Stimulated activated naive CD8-positive, alpha-beta T cell treated with anti-CD3 and anti-CD28 coated beads, Interleukin-15, Interleukin-2, amounts not matched to agents 100 U/mL and 50 U/mL, for 24 hours (primary cell): ENCODE measurements at regions not wholly inside any gene's neighbourhood (a gene's known extent, or its start where the extent isn't known, plus 50 kb on each side); places are given as distances from the start of the nearest gene placed in this dataset.
"Not testable (repeated sequence)": the region's sequence is repeated elsewhere in the genome, so short reads cannot be mapped to it uniquely, and the experiment has no call there.

Experiments
- ATAC-seq: fragments of 150-1000 bp; cut with Tn5 transposase; one replicate; pipeline ENCODE4 v1.10.0; 2021
- DNase-seq: peaks from one replicate; pipeline ENCODE4 v3.0.0; 2021

DNA sequence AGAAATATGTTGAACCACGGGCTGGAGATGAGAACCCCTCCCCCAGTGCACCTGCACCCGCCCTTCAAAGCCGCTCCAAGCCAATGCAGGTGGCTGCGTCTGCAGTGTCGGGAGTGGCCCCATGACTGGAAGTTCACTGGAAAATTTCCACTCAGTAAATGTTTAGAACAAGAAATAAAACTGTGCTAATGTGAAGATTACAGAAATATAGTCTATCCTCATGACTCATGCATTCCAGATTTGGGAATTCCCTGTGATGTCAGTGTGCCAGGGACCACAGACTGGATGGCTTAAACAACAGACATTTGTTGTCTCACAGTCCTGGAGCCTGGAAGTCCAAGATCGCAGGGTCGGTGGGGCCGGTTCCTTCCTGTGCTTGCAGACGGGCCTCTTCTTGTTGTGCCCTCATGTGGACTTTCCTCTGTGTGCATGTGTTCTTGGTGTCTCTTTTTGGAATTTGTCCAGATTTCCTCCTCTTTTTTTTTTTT lies 3967.0 kb upstream of the TPTE start:
- ATAC-seq, DNase-seq: not testable (repeated sequence)

DNA sequence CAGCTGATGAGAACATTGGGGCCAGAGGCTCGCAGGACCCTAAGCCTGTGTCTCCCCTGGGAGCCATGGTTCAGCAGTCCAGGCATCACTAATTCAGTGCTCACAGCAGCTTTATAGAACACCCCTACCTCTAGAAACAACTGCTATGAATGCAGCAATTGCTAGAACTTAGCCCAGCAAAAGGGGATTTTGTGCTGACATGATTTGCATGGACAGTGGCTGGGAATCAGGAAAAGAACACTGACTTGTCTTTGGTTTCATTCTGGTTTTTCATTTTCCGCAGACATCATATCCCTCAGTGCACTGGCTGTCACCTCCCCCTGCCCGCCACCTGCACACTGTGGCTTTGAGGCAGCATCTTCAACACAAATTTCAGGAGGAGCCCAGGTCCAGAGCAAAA lies 3964.9 kb upstream of the TPTE start:
- ATAC-seq, DNase-seq: not testable (repeated sequence)

DNA sequence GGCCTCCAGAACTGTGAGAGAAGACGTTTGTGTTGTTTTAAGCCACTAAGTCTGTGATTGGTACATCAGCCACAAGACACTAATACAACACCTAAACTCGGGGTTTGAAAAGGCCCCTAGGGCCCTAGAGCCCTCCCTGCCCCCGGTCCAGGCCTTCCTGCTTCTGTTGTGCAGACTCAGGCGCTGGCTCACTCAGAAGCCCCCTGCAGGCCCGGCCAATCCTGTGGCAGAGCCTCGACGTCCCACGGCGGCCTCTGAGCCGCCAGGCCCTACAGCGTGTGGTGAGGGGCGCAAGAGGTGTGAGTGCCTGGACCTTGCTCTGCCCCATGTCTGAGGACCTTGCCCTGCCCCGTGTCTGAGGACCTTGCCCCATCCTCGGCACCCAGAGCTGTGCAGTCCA lies 3964.0 kb upstream of the TPTE start:
- DNase-seq, ATAC-seq: not testable (repeated sequence)

DNA sequence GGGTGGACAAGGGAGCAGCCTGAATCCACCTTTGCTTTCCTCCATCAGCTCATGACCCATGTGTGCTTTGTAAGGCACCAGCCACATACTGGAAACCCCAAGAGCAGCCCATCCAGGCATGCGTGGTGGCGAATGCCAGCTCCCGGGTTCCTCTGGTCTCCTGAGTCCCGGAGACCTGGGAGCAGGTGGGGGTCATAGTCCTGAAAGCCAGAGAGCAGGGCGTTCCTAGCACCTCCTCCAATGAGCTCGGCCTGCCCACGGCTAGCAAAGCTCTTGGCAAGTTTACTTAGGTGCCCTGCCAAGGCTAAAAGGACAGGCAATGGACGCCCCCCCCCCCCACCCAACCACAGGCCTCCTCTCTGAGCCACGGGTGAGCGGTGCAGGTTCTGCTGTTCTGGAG lies 3960.2 kb upstream of the TPTE start:
- not testable (repeated sequence) for ATAC-seq, DNase-seq

DNA sequence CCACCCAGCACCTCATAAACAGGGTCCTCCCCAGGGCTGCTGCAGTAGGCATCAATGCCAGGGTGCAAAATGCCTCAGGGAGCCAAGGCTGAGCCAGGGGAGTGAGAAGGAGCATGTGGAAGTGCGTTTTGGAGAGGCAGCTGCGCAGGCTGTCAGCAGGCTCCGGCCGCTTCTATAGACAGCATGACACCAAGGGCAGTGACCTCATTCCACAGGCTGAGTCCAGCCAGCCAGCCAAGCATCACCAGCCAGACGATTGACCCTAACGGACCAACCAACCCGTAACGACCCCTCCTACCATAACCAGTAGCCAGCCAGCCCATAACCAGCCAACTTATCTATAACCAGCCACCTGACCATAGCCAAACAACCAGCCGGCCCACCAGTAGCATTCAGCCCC lies 3959.8 kb upstream of the TPTE start:
- DNase-seq, ATAC-seq: not testable (repeated sequence)

DNA sequence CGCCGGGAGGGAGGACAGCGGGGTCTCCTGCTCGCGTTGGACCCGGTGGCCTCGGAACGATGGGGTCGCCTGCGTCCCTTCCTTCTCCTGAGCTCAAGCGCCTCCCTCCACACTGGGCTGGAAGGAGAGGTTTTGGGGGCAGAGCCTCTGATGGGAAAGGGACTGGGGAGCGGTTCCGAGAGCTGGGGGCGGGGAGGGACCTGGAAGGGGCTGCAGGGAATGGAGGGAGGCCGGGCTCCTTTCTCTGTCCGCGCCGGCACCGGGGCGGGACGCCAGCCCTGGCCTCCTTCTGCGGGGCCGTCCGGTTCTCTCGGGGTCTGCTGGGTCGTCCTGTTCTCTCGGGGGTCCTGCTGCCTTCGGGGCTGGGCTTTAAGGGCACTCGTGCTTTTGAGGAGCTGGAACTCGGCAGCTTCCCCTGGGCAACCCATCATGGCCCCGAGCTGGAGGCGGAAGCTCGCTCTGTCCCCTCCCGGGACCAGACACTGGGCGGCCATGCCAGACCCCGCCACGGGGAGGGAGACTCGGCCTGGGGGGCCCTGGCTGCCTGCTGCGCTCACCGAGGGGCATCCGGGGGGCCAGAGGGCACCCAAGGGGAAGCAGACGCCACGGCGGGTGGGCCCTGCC lies 3956.7 kb upstream of the TPTE start:
- ATAC-seq, DNase-seq: not testable (repeated sequence)

DNA sequence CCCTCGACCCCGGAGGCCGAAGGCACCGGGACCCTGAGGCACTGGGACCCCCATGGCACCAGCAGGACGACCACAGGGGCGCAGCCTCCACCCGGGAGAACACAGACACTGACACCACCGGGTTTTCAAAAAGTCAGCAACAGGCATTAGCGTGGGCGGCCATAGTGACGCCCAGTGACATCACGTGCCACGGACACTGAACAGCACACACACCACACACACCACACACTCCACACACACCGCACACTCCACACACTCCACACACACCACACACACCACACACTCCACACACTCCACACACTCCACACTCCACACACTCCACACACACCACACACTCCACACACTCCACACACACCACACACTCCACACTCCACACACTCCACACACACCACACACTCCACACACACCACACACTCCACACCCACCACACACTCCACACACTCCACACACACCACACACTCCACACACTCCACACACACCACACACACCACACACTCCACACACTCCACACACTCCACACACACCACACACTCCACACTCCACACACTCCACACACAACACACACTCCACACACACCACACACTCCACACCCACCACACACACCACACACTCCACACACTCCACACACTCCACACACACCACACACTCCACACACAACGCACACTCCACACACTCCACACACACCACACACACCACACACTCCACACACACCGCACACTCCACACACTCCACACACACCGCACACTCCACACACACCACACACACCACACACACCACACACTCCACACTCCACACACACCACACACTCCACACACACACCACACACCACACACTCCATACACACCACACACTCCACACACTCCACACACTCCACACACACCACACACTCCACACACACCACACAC lies 3955.9 kb upstream of the TPTE start:
- ATAC-seq: not testable (repeated sequence)
- peak; percentile 6 for DNase-seq

DNA sequence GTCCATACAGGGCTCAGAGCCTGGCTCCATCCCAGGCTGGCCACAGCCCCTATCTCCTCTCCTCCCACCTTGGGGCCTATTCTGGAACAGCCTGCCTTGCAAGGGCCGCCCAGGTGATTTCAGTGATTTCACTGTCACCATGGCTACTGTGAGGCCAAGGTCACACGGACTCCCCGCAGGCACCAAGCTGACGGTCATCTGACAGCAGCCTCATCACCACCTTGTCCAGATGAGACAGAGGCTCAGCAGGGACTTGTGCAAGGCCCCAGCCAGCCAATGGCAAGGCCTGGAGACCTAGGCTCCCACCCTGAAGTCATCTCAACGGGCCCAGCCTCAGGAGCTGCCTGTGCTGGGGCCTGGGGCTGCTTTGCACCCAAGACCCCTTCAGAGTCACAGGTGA lies 3953.8 kb upstream of the TPTE start:
- not testable (repeated sequence) for ATAC-seq, DNase-seq

DNA sequence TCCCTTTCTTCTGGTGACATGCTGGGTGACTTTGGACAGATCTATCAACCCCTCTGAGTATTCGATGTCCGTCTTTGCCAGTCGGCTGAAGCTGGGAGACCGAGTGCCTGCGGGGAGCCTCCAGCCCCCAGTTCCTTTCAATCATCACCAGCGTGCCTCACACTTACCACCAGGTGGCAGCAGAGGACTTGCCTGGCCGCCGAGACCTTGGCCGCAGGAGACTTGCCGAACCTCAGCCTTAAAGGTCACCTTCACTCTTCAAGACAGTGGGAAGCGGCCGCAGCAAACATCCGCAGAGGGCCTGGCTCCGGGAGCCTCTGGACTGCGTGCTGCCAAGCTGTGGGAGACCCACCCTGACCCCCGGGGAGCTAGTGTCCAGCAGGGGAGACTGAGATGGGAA lies 3952.2 kb upstream of the TPTE start:
- ATAC-seq: peak; percentile 74
- not testable (repeated sequence) for DNase-seq

DNA sequence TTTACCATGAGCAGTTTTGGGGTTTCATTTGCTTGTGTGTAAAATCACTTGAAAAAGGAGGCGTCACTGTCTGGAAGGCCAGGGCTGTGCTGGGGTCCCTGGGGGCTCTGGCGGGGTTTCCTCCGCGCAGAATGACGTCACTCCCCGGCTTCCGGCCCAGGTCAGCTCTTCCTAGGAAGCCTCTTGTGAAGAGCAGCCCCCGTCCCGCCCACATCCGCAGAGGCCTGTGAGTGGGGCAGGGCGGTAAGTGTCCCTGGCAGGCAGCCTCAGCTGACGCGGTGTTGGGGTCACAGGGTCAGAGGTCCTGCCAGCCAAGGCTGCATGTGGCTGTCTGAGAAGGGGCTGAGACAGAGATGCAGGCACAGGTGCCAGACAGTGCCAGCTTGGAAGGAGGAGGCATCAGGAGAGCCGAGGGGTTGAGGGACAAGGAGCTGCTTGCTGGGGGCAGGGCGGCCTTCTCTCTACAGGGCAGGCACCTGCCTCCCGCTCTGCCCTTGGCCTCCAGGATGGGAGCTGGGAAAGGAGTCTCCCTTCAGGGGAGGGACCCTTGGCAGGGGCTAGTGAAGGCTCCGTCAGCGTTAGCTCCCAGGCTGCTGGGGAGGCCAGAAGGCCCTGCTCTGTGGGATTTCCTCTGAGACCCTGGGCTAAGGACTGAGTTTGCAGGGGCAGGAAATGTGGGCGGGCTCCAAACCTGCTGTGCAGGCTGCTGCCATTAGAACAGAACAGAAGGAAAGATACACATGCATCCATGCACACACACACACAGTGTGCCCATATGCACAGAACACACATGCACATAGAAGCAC lies 3951.6 kb upstream of the TPTE start:
- peak; percentile 82 for ATAC-seq

DNA sequence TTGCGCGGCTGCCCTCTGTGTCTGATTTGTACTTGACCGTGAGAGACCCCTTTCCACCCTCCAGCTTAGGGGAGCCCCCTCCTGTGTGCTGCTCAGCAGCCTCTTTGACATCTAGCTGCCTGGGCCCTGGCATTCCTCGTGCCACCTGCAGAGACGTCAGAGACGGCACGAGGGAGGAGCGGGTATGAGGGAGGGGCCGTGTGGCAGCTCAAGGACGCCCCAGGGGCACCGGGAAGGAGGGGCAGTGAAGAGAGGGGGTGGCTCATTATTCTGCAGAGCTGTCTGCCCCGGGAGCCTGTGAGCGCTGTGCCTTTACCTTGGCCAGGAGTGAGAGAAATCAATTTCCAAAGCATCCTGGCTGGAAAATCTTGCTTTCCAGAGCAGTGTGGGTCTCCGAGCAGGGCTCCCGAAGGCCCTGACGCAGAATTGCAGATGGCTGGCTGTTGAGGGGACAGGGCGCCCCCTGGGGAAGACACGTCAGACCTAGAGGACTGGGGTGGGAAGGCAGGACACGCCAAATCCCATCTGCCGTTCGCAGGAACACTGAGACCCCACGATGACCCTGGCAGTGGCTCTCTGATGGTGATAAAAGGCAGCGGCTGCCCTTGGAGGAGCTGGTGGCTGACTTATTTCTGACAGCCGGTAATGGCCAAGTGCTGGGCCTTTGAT lies 3950.5 kb upstream of the TPTE start:
- not testable (repeated sequence) for DNase-seq, ATAC-seq

More for the DNA sequence above, 3951.6 kb upstream of the TPTE start:
- not testable (repeated sequence) for DNase-seq

DNA sequence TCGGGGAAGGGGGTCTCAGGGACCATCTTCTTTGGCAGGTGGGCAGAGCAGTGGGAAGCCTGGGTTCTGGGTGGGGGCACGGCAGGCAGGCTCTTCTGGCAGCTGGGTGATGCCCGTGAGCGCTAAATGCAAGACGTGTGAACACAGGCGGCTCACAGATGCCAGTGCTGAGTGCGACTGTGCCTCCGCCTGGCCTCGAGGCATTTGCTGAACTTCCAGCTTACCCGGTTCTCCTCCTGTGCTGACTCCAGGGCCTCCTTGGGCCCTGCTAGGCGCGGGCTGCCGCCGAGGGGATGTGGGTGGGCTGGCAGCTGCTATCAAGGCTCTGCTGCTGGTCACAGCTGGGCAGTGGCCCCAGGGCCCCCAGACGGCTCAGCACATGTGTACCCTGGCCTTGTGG lies 3947.8 kb upstream of the TPTE start:
- ATAC-seq, DNase-seq: not testable (repeated sequence)

DNA sequence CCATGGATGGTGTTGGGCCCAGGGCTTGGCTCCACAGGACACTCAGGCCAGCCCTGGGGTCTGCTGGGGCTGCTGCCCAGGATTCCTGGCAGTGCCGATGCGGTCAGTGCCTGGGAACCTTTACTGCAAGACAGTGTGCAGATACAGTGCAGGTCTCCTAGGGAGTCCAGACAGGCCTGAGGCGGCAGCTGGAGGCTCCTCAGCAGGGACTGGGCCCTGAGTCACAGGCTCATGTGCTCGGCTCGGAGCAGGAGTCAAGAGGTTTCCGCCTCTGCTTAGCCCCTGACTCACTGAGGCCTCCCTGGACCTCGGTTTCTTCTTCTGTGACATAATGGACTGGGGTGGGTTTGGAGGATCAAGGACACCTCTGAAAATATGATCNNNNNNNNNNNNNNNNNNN lies 3941.6 kb upstream of the TPTE start:
- not testable (repeated sequence) for DNase-seq, ATAC-seq
